HG02588 (cell line): ENCODE measurements at regions not wholly inside any gene's neighbourhood (a gene's known extent, or its start where the extent isn't known, plus 50 kb on each side); places are given as distances from the start of the nearest gene placed in this dataset.

Experiments used
- ATAC-seq: cut with Tn5 transposase; IDR thresholded peaks from one replicate; pipeline ENCODE4 v1.9.1; 2021; ENCODE audit warnings: mild to moderate bottlenecking, moderate library complexity; ENCODE audit not compliant: unreplicated experiment

DNA sequence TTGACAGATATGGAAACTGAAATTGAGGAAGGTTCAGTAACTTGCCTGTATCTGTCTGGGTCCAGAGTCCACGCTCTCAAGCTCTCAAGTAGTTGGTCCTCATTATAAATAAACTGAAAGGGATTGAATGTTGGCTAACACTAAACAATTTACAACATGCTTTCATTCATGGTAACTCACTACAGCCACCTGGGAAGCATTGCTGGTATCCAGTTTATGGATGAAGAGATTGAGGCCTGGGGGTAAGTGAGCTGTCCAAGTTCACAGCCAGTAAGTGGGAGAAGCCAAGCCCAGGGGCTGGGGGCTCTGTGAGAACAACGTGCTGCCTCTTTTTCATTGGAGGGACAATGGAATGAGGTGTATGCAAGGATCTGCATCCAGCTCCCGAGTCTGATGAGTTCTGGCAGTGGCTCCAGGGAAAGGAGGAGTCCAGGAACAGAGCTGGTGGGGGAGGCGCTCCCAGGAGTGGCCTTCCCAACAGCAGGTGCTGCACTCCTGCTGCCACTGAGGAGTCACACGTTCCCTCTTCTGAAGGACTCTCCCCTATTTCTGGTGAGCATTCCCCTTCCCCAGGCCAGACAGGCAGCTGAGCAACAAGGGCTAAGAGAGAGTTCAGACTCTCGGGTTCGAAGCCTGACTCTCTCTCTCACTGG is 175.8 kb downstream of the CSNK2A3 start:
- ATAC-seq: no peak

DNA sequence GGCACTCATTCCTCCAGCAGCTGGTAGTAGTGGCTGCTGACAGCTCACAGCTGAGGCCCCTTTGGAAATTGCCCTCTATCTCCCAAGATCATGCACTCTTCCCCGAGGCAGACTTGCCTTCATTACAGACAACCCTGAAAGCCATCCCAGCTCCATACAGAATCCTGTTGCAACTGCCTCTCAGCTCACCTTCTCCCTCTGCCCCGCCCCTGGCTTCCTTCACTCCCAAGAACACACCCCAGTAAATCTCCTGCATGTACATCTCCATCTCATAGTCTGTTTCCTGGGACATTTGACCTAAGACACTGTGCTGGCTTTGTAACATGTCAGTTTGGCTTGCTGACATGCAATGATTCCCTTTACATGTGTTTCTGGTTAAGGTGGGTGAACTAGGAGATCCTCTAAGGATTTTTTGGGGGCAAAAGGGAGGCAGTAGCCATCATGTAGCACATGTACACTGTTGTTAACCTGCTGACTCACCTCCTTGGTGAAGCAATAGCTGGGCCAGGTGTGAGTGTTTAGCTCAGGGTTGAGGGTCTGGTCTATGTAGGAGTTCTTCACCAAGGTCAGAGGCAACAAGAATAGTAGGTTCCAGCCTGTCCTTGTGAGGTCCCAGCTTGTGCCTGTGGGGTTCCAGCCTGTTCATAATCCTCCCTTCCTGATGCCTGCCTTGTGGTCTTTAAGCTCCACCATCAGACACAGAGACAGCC is 179.6 kb downstream of the CSNK2A3 start:
- no peak for ATAC-seq

GRCh38 chr11:11171854-11172253 is 181.2 kb downstream of the CSNK2A3 start:
- ATAC-seq: peak; percentile 92

DNA sequence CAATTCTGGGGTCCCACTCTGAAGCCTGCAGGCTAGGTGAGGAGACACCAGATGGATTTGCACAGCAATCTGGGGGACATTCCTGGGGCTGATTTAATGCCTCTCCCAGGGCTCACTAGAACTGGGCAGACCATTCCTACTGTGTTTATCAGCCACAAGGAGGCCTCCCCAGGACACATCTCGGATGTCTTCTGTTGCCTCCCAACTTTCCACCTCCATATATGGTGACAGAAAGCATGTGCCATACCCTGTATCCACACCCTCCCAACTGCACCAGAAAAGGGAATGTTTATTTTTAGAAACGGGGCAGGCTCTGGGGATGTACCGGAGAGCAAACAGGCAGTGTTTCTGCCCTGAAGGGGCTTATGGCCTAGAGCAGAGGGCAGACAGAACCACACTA is 181.8 kb downstream of the CSNK2A3 start:
- no peak for ATAC-seq

GRCh38 chr11:11170352-11171084 is 182.5 kb downstream of the CSNK2A3 start:
- no peak for ATAC-seq

GRCh38 chr11:11169715-11170351 is 183.2 kb downstream of the CSNK2A3 start:
- ATAC-seq: no peak

- no peak for ATAC-seq
These were observed 185.2 kb downstream of the CSNK2A3 start for GRCh38 chr11:11167806-11168205.

GRCh38 chr11:11164334-11164690 is 188.7 kb downstream of the CSNK2A3 start:
- ATAC-seq: no peak

GRCh38 chr11:11163669-11164333 is 189.2 kb downstream of the CSNK2A3 start:
- no peak for ATAC-seq

GRCh38 chr11:11163236-11163635 is 189.8 kb downstream of the CSNK2A3 start:
- ATAC-seq: no peak

GRCh38 chr11:11157185-11157584 is 195.9 kb downstream of the CSNK2A3 start:
- ATAC-seq: no peak

- ATAC-seq: no peak
These were observed 196.9 kb downstream of the CSNK2A3 start for GRCh38 chr11:11155962-11156815.

DNA sequence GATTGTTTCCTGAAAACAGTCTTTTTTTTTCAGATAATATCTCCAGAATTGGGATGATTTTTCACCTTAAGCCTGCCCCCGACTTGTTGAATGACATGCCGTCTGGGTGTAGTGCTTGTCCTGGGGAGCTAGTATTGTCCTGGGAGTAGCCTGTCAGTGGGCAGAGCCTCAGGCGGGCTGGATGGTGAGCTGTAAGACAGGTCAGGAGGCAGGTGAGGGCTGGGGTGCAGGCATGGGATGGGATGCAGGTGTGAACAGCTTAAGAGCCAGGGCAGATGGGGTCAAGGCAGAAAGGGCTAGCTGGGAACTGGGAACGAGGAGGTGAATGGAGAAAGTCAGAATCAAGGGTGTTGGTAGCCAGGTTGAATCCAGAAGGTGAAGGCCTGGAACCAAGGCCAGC is 200.2 kb downstream of the CSNK2A3 start:
- ATAC-seq: no peak

- no peak for ATAC-seq
These were observed 203.2 kb downstream of the CSNK2A3 start for GRCh38 chr11:11149671-11150459.

GRCh38 chr11:11148596-11148995 is 204.5 kb downstream of the CSNK2A3 start:
- no peak for ATAC-seq

- ATAC-seq: no peak
These were observed 204.9 kb downstream of the CSNK2A3 start for GRCh38 chr11:11148104-11148509.

DNA sequence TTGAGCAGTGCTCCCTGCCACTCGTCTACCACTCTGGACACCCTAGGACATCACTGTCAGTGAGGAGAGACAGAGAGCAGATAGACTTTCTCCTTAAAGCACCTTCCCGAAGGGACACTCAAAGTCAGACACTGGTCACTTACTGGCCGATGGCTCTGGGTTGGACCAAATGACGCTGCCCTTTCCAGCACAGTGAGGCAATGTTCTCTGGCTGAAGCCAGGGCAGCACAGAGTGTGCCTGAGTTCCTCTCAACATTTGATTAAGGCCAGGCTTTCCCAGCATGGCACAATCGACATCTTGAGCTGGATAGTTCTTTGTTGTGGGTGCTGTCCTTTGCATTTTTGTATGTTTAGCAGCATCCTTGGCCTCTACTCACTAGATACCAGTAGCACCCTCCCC is 206.2 kb downstream of the CSNK2A3 start:
- ATAC-seq: no peak

- ATAC-seq: no peak
These were observed 209.2 kb downstream of the CSNK2A3 start for GRCh38 chr11:11143849-11144248.

GRCh38 chr11:11142430-11142829 is 210.6 kb downstream of the CSNK2A3 start:
- no peak for ATAC-seq
